Fibroblast of pulmonary artery (primary cell): ENCODE measurements at regions not wholly inside any gene's neighbourhood (a gene's known extent, or its start where the extent isn't known, plus 50 kb on each side); places are given as distances from the start of the nearest gene placed in this dataset.
"Not testable (repeated sequence)": the region's sequence is repeated elsewhere in the genome, so short reads cannot be mapped to it uniquely, and the experiment has no call there.

Experiments
- DNase-seq: peaks from one replicate; pipeline ENCODE4 v3.0.0-alpha.2; 2010; ENCODE audit warnings: low read depth
- H3K4me3 ChIP-seq: replicated peaks from 2 replicates; pipeline ENCODE4 v1.5.1; 2011; ENCODE audit warnings: low read depth, mild to moderate bottlenecking, control low read depth, low read length, moderate library complexity
- CTCF ChIP-seq: IDR thresholded peaks from 2 replicates; pipeline ENCODE4 v1.5.1; 2011; ENCODE audit warnings: mild to moderate bottlenecking, control low read depth, low read length, inconsistent platforms; ENCODE audit errors: missing control alignments

DNA sequence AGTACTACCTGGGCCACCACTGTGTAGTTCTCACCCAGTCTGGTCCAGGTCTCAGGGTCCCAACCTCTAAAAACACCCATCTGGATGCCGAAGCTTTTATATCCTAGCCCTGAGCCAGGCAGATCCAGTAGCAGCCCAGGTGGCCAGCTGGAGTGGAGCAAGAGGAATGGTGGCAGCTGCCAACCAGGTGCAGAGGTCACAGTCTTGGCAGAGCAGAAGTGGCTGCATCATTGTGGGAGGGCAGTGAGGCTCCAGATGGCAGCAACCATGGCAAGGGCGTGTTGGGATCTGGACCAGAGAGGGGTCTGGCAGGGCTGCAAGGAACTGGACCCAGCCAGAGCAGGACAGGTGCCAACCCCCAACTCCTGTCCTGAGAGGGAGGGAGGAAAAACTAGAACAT lies 72.2 kb upstream of the AGAP1 start:
- no peak overlapping the region for H3K4me3 ChIP-seq
- no peak for DNase-seq
- TF ChIP-seq CTCF = no peak

- no peak for TF ChIP-seq CTCF
- DNase-seq = no peak
- no peak overlapping the region for H3K4me3 ChIP-seq
Observed at GRCh38 chr2:235430366-235431083, 63.3 kb upstream of the AGAP1 start.

DNA sequence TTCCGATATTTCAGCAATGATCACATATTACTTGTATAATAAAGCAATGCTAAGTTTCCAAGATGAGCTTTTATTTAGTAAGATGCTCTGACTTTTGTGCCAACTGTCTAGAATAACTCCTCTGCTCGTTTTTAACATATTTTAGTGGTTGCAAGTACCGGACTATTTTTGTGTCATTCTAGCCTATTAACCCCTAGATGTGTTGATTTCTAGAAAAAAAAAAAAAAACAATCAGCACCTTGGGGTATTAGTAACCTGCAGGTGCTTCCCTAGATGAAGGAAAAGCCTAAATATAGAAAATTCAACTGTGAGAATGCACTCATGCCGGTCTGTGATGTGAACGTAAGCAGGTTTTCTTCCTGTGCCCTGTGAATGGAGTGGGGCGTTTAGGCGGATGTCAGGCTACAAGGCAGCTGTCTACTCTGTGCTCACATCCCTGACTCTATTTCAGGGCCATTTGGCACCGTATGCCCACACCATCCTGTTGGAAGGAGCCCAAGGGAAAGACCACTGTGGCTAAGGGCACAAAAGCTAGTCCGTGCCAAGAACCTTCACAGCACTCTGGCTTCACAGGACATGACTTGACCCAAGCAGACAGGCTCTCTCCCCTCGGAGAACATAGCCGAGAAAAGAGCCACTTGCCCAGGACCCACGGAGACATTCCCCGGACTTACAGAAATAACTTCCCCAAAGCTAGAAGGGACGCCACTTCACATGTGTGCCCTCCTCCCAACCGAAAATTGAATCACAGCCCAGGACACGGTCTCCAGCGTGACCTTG lies 60.9 kb upstream of the AGAP1 start:
- no peak for DNase-seq
- no peak overlapping the region for H3K4me3 ChIP-seq
- no peak for TF ChIP-seq CTCF

DNA sequence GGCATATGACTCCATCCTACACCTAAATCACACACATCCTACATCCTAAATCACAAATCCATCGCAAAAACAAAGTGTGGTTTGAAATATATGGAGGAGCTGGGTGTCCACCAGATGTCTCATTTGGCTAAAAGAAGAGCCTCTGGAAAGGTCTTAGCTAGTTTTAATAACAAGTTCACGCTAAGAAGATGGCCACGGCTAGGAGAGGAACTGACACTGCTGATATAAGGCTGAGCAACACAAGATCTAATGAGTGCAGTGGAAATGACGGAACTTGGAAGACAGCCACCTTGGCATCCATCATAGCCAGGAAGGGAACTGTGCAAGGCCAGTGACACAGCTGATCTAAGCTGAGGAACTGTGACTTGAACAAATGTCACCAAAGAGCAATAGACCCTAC lies 60.0 kb upstream of the AGAP1 start:
- DNase-seq = peak; percentile 20
- TF ChIP-seq CTCF = no peak
- no peak overlapping the region for H3K4me3 ChIP-seq

- DNase-seq = no peak
Observed at GRCh38 chr2:235439959-235440662, 53.7 kb upstream of the AGAP1 start.

GRCh38 chr2:235443580-235443979 lies 50.3 kb upstream of the AGAP1 start:
- not testable (repeated sequence) for H3K4me3 ChIP-seq, DNase-seq

More at GRCh38 chr2:235439959-235440662, 53.7 kb upstream of the AGAP1 start:
- no peak for TF ChIP-seq CTCF
- H3K4me3 ChIP-seq = no peak overlapping the region
